SU-DHL-6 (cell line): ENCODE measurements at regions not wholly inside any gene's neighbourhood (a gene's known extent, or its start where the extent isn't known, plus 50 kb on each side); places are given as distances from the start of the nearest gene placed in this dataset.

Source experiments
- CTCF ChIP-seq: fragments of 200-600 bp; sonication (generic); IDR thresholded peaks from one replicate; pipeline ENCODE4 v1.5.1; 2017; ENCODE audit warnings: antibody characterized with exemption, mild to moderate bottlenecking, low read length, moderate library complexity; ENCODE audit not compliant: insufficient read depth, poor library complexity, severe bottlenecking
- EZH2phosphoT487 ChIP-seq: fragments of 200-600 bp; sonication (generic), shearing (Covaris generic); conservative IDR thresholded peaks from 2 replicates; pipeline ENCODE4 v1.6.1; 2018; ENCODE audit warnings: mild to moderate bottlenecking, antibody characterized with exemption, low read length, moderate library complexity, mixed read lengths

DNA sequence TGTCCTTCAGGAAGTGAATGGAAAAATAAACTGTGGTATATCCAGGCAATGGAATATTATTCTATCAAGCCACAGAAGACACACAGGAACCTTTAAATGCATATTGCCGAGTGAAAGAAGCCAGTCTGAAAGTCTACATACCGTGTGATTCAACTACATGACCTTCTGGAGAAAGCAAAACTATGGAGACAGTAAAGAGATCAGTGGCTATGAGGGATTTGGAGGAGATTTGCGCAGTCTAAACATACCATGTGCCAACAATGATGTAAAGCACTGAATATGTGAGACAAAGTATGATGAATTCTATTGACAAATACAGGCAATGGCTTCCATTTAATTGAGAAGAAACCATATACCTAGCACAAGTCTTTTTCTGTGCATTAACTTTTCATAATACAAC is 518.3 kb upstream of the ZNF337 start:
- TF ChIP-seq CTCF: no peak
- no peak for TF ChIP-seq EZH2phosphoT487
